GM10248 (cell line): ENCODE measurements at regions not wholly inside any gene's neighbourhood (a gene's known extent, or its start where the extent isn't known, plus 50 kb on each side); places are given as distances from the start of the nearest gene placed in this dataset.

Source experiments
- CTCF ChIA-PET: fragments of 300-600 bp; sonication (Branson Sonifier 250); formaldehyde crosslinking; extraction: SDS; loops from one replicate; lab custom pipeline; 2021; ENCODE audit warnings: antibody characterized with exemption; lab: Yijun Ruan, JAX
- POLR2A ChIA-PET: fragments of 350-650 bp; sonication (Branson Sonifier 250); formaldehyde crosslinking; extraction: SDS; loops from one replicate; lab custom pipeline; 2020; ENCODE audit warnings: antibody characterized with exemption; lab: Yijun Ruan, JAX
- DNase-seq: peaks from one replicate; pipeline ENCODE4 v3.0.0; 2012; ENCODE audit errors: extremely low spot score
- TF ChIP-seq, protein P1 (sequence below): IDR thresholded peaks from 2 replicates; pipeline ENCODE4 v1.5.1; 2012; ENCODE audit warnings: mild to moderate bottlenecking, low read depth; ENCODE audit errors: extremely low read depth, missing control alignments, control extremely low read depth

DNA sequence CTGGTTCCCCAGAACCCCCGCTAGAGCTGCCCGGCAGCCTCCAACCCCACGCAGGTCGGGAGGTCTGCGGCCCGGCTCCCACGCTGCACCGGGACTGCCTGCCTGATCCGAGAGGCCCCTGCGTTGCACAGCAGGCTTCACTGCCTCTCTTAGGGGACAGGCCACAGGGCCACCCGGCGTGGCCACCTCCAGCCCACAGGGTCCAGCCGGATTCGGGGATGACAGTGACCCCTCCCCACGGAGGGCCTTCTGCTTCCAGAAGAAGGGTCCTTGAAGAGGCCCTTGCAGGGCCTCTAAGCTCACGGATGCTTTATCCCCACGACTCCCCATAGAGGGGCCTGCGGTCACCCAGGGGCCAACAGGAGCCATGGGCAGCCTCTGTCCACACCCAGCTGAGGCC lies 66.1 kb upstream of the PPP1R26 start:
- TF ChIP-seq, protein P1, sequence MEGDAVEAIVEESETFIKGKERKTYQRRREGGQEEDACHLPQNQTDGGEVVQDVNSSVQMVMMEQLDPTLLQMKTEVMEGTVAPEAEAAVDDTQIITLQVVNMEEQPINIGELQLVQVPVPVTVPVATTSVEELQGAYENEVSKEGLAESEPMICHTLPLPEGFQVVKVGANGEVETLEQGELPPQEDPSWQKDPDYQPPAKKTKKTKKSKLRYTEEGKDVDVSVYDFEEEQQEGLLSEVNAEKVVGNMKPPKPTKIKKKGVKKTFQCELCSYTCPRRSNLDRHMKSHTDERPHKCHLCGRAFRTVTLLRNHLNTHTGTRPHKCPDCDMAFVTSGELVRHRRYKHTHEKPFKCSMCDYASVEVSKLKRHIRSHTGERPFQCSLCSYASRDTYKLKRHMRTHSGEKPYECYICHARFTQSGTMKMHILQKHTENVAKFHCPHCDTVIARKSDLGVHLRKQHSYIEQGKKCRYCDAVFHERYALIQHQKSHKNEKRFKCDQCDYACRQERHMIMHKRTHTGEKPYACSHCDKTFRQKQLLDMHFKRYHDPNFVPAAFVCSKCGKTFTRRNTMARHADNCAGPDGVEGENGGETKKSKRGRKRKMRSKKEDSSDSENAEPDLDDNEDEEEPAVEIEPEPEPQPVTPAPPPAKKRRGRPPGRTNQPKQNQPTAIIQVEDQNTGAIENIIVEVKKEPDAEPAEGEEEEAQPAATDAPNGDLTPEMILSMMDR, result no peak
- ChIA-PET POLR2A (no interaction called here), CTCF (interaction anchor here (0.7 to 2.5 kb wide), 10 partner anchors 10 to 758 kb away, joined by 3 to 14 read pairs (median 4); partner anchors contain the start of gene OLFM1)
- DNase-seq, result no peak

DNA sequence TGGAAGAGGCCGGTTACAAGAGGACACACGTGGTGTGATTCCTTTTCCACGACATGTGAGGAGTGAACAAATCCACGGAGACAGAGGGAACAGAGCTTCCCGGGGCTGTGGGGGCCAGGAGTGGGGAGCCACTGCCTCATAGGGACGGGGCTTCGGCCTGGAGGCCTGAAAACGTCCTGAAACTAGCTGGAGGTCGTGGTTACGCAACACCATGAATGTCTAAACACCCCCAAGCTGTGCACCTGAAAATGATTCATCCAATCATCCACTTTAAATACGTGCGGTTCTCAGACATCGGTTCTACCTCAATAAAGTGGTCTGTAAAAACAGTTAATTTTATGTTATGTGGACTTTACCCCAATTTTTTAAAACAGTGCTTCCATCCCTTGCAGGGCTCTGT lies 65.3 kb upstream of the PPP1R26 start:
- DNase-seq, result no peak
- ChIA-PET POLR2A (no interaction called here), CTCF (no interaction called here)
- TF ChIP-seq, protein P1, result no peak

DNA sequence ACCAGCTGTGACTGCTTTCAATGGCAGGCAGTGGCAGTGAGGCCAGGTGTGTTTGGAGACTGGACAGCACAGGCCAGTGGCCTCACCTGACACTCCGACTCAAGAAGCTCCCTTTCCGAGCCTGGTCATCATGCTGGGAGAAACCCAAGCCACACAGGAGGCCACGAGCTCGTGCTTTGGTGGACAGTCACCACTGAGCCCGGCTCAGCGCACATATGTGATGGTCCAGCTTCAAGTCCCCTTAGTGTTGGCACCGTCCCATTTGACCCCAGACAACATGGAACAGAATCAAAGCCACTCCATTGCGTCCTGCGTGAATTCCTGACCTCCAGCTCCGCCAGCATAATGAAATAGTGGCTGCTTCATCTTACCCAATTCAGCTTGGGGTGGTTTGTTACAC lies 64.0 kb upstream of the PPP1R26 start:
- ChIA-PET POLR2A (no interaction called here), CTCF (no interaction called here)
- TF ChIP-seq, protein P1, result no peak
- DNase-seq, result no peak

DNA sequence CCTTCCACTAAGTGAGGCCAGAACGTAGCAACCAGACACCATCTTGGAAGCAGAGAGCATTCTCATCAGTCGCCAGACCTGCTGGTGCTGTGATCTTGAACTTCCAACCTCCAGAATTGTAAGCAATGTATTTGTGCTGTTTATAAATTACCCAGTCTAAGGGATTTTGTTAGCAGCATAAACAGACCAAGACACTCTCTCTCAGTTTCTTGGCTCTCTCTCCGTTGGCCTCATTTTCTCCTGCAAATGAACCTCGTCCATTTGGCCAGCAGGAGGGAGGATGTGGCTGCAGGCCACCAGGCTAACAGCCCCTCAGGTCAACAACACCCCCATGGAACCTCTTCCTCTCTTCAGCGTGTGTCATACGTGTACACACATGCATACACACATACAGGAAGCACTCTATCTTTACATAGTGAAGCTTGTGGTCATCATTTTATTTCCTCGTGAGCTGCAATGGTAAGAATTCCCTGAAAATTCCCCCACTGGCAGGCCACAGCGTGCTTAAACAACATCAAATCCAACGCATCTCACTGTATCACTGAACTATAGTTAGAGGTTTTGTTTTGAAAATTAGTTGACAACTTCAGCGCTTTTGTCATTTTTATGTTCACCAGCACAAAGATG lies 62.8 kb upstream of the PPP1R26 start:
- DNase-seq, result no peak
- CTCF ChIA-PET, result no interaction called here
- POLR2A ChIA-PET, result no interaction called here
- TF ChIP-seq, protein P1, result no peak

DNA sequence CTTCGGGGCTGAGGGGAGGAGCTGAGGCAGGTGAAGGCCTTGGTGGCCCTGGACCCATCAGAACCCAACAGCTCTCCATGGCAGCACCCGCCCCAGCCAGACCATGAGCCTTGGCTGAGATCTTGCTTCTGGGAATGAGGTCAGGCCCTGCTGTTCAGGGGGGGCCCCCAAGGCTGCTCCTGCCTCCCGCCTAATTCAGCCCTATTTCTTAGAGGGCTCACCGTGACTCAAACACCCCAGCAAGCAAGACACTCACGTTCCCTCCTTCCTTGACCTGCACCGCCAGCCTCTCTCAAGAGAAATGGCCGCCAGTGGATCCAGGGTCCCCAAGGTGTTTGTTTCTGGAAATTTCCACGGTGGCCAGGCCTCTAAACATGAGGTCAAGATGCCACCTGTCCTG lies 61.4 kb upstream of the PPP1R26 start:
- DNase-seq, result no peak
- POLR2A ChIA-PET, result no interaction called here
- CTCF ChIA-PET, result no interaction called here
- TF ChIP-seq, protein P1, result no peak

DNA sequence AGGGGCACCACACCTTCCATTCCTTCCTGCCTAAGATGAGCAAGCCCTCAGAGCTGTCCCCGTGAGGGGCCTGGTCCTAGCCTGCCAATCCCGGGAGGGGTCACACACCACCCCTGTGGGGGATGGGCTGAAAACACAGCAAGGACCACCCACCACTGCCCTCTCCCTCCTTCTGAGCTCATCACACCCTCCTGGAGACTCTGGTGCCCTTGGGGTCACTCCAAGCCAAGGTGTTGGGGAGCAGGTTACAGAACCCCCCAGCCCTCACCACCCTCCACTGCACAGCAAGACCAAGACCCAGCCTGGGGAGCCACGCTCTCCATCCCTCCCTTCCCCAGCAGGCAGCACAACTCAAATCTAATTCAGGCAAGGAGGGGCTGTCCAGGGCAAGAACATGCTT lies 60.5 kb upstream of the PPP1R26 start:
- CTCF ChIA-PET, result no interaction called here

More for the DNA sequence above, 60.5 kb upstream of the PPP1R26 start:
- no peak for DNase-seq
- TF ChIP-seq, protein P1, result no peak
- POLR2A ChIA-PET, result no interaction called here
